ENCODE measurements at regions not wholly inside any gene's neighbourhood (a gene's known extent, or its start where the extent isn't known, plus 50 kb on each side); places are given as distances from the start of the nearest gene placed in this dataset.
A peak's percentile ranks its signal among the peaks of the same experiment; 100 is the strongest.

GRCh38 chr6:71399279-71399678, 110.7 kb downstream of the OGFRL1 start:
- no peak for DNase-seq

GRCh38 chr6:71400852-71401251, 112.2 kb downstream of the OGFRL1 start:
- no peak for DNase-seq

- DNase-seq, result no peak
These were observed 113.5 kb downstream of the OGFRL1 start for GRCh38 chr6:71402096-71402495.

- no peak for DNase-seq
These were observed 115.0 kb downstream of the OGFRL1 start for GRCh38 chr6:71403422-71404134.

- DNase-seq, result no peak
These were observed 115.7 kb downstream of the OGFRL1 start for GRCh38 chr6:71404145-71404966.

- no peak for DNase-seq
These were observed 116.3 kb downstream of the OGFRL1 start for GRCh38 chr6:71404967-71405278.

GRCh38 chr6:71405416-71405815, 116.8 kb downstream of the OGFRL1 start:
- DNase-seq, result no peak

GRCh38 chr6:71406865-71407860, 118.6 kb downstream of the OGFRL1 start:
- no peak for DNase-seq

- DNase-seq, result no peak
These were observed 120.4 kb downstream of the OGFRL1 start for GRCh38 chr6:71408787-71409723.

- no peak for DNase-seq
These were observed 121.6 kb downstream of the OGFRL1 start for GRCh38 chr6:71410164-71410566.

GRCh38 chr6:71410681-71411080, 122.1 kb downstream of the OGFRL1 start:
- DNase-seq, result no peak

GRCh38 chr6:71411882-71412281, 123.3 kb downstream of the OGFRL1 start:
- no peak for DNase-seq

- DNase-seq, result no peak
These were observed 124.0 kb downstream of the OGFRL1 start for GRCh38 chr6:71412559-71413140.

GRCh38 chr6:71414486-71414885, 125.9 kb downstream of the OGFRL1 start:
- no peak for DNase-seq

GRCh38 chr6:71419217-71420094, 130.8 kb downstream of the OGFRL1 start:
- DNase-seq, result no peak

- DNase-seq, result no peak
These were observed 131.6 kb downstream of the OGFRL1 start for GRCh38 chr6:71420095-71420692.

GRCh38 chr6:71420693-71421328, 132.2 kb downstream of the OGFRL1 start:
- peak; percentile 29 for DNase-seq

GRCh38 chr6:71421611-71422010, 133.0 kb downstream of the OGFRL1 start:
- no peak for DNase-seq

GRCh38 chr6:71430018-71430417, 141.4 kb downstream of the OGFRL1 start:
- DNase-seq, result no peak

GRCh38 chr6:71433441-71433840, 144.8 kb downstream of the OGFRL1 start:
- DNase-seq, result no peak
